SK-N-SH (cell line): ENCODE measurements at regions not wholly inside any gene's neighbourhood (a gene's known extent, or its start where the extent isn't known, plus 50 kb on each side); places are given as distances from the start of the nearest gene placed in this dataset.

Experiments used
- CHD2 ChIP-seq: fragments of 150-350 bp; IDR thresholded peaks from 2 replicates; pipeline ENCODE4 v1.6.1; 2018; ENCODE audit warnings: low read length; ENCODE audit not compliant: partially characterized antibody
- FOSL2 ChIP-seq: IDR thresholded peaks from 2 replicates; pipeline ENCODE4 v1.4.0; 2012; ENCODE audit warnings: low read depth, mild to moderate bottlenecking, moderate library complexity, borderline replicate concordance
- MXI1 ChIP-seq: IDR thresholded peaks from 2 replicates; pipeline ENCODE4 v1.6.1; 2012; ENCODE audit warnings: mild to moderate bottlenecking, low read depth, low read length, improper control_type of control experiment
- POLR2AphosphoS5 ChIP-seq: IDR thresholded peaks from 2 replicates; pipeline ENCODE4 v1.6.1; 2012; ENCODE audit warnings: low read depth, low read length
- RAD21 ChIP-seq: IDR thresholded peaks from 2 replicates; pipeline ENCODE4 v1.6.1; 2012; ENCODE audit warnings: mild to moderate bottlenecking, low read length
- RCOR1 ChIP-seq: fragments of 150-350 bp; IDR thresholded peaks from 2 replicates; pipeline ENCODE4 v1.6.1; 2017; ENCODE audit warnings: antibody characterized with exemption, low read length
- RFX5 ChIP-seq: IDR thresholded peaks from 2 replicates; pipeline ENCODE4 v1.6.1; 2012; ENCODE audit warnings: mild to moderate bottlenecking, improper control_type of control experiment, low read length
- SMC3 ChIP-seq: IDR thresholded peaks from 2 replicates; pipeline ENCODE4 v1.6.1; 2012; ENCODE audit warnings: low read depth, low read length, improper control_type of control experiment
- TF ChIP-seq, protein P1 (sequence below): fragments of 200-600 bp; sonication (generic); IDR thresholded peaks from 2 replicates; pipeline ENCODE4 v1.6.1; 2017; ENCODE audit warnings: antibody characterized with exemption, mild to moderate bottlenecking, moderate library complexity
- TF ChIP-seq, protein P2 (sequence below): IDR thresholded peaks from 2 replicates; pipeline ENCODE4 v1.4.0; 2012; ENCODE audit warnings: low read depth
- TF ChIP-seq, protein P3 (sequence below): IDR thresholded peaks from 2 replicates; pipeline ENCODE4 v1.6.1; 2012; ENCODE audit warnings: mild to moderate bottlenecking, low read depth, low read length, moderate library complexity

GRCh38 chr11:111124724-111125123 is 120.8 kb upstream of the POU2AF2 start:
- TF ChIP-seq, protein P1, sequence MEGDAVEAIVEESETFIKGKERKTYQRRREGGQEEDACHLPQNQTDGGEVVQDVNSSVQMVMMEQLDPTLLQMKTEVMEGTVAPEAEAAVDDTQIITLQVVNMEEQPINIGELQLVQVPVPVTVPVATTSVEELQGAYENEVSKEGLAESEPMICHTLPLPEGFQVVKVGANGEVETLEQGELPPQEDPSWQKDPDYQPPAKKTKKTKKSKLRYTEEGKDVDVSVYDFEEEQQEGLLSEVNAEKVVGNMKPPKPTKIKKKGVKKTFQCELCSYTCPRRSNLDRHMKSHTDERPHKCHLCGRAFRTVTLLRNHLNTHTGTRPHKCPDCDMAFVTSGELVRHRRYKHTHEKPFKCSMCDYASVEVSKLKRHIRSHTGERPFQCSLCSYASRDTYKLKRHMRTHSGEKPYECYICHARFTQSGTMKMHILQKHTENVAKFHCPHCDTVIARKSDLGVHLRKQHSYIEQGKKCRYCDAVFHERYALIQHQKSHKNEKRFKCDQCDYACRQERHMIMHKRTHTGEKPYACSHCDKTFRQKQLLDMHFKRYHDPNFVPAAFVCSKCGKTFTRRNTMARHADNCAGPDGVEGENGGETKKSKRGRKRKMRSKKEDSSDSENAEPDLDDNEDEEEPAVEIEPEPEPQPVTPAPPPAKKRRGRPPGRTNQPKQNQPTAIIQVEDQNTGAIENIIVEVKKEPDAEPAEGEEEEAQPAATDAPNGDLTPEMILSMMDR = no peak
- no peak for TF ChIP-seq RFX5
- no peak for TF ChIP-seq FOSL2
- TF ChIP-seq CHD2 = no peak
- no peak for TF ChIP-seq SMC3
- TF ChIP-seq RCOR1 = no peak
- no peak for TF ChIP-seq MXI1
- TF ChIP-seq, protein P2, sequence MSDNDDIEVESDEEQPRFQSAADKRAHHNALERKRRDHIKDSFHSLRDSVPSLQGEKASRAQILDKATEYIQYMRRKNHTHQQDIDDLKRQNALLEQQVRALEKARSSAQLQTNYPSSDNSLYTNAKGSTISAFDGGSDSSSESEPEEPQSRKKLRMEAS = no peak
- TF ChIP-seq, protein P3, sequence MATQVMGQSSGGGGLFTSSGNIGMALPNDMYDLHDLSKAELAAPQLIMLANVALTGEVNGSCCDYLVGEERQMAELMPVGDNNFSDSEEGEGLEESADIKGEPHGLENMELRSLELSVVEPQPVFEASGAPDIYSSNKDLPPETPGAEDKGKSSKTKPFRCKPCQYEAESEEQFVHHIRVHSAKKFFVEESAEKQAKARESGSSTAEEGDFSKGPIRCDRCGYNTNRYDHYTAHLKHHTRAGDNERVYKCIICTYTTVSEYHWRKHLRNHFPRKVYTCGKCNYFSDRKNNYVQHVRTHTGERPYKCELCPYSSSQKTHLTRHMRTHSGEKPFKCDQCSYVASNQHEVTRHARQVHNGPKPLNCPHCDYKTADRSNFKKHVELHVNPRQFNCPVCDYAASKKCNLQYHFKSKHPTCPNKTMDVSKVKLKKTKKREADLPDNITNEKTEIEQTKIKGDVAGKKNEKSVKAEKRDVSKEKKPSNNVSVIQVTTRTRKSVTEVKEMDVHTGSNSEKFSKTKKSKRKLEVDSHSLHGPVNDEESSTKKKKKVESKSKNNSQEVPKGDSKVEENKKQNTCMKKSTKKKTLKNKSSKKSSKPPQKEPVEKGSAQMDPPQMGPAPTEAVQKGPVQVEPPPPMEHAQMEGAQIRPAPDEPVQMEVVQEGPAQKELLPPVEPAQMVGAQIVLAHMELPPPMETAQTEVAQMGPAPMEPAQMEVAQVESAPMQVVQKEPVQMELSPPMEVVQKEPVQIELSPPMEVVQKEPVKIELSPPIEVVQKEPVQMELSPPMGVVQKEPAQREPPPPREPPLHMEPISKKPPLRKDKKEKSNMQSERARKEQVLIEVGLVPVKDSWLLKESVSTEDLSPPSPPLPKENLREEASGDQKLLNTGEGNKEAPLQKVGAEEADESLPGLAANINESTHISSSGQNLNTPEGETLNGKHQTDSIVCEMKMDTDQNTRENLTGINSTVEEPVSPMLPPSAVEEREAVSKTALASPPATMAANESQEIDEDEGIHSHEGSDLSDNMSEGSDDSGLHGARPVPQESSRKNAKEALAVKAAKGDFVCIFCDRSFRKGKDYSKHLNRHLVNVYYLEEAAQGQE = no peak
- no peak for TF ChIP-seq RAD21
- TF ChIP-seq POLR2AphosphoS5 = no peak
